Mesothelial cell of epicardium (in vitro differentiated cells): ENCODE measurements at regions not wholly inside any gene's neighbourhood (a gene's known extent, or its start where the extent isn't known, plus 50 kb on each side); places are given as distances from the start of the nearest gene placed in this dataset.

Experiments used
- DNase-seq, 2 experiments: peaks; one replicate each; pipeline ENCODE4 v3.0.0; 2021; ENCODE audit warnings: low spot score in 2 of 2; ENCODE audit not compliant: unreplicated experiment in 2 of 2
- H3K27ac Mint-ChIP-seq: 2 replicates; pipeline ENCODE4 v1.8.0; 2021; ENCODE audit warnings: mixed read lengths
- H3K27me3 Mint-ChIP-seq: 2 replicates; pipeline ENCODE4 v1.8.0; 2021; ENCODE audit warnings: low read depth, mixed read lengths
- H3K36me3 Mint-ChIP-seq: 2 replicates; pipeline ENCODE4 v1.8.0; 2021; ENCODE audit warnings: mixed read lengths
- H3K4me1 Mint-ChIP-seq: 2 replicates; pipeline ENCODE4 v1.8.0; 2021; ENCODE audit warnings: mixed read lengths
- H3K4me3 Mint-ChIP-seq: 2 replicates; pipeline ENCODE4 v1.8.0; 2021; ENCODE audit warnings: mild to moderate bottlenecking, moderate library complexity, mixed read lengths
- H3K9me3 Mint-ChIP-seq: 2 replicates; pipeline ENCODE4 v1.8.0; 2021; ENCODE audit warnings: mixed read lengths
- TF ChIP-seq, protein P1 (sequence below): fragments of 200-600 bp; sonication (generic); IDR thresholded peaks from one replicate; pipeline ENCODE4 v1.5.0; 2021; ENCODE audit warnings: antibody characterized with exemption; ENCODE audit not compliant: unreplicated experiment

DNA sequence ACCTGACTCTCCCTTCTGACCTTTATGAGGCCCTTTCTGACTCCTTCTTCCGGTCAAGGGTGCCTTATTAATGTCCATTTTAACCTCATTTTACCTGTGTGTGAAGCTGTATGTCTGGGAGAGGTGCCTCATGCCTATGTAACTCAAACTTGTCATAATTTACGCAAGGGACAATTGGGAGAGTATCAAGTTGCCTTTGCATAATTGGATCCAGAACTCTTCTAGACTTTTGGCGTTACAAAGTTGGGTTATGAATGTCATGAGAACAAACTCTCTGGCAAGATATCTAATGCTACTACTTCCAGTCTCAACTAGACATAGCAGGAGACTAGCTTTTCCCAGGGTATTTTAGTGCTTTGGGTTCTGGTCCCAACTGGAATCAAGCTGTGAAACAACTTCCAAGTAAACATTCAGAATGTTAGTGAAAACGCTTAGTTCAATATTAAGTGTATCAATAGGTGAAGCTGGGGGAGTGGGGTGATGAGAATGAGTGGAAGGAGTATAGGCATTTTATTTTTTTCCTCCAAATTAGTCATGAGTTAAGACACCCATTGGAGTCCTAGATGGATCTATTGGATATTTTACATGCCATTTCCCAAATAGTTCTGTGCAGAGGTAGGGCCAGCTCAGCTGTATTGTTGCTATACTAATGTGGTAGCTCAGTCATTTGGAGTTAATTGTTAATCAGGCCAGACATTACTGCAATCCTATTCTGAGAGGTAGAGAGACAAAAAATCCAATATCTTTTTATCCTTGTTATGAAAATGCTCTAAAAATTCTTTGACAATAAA, 159.9 kb downstream of the TFAP2B start:
- Mint-ChIP-seq H3K27me3 (peaks cover 3% of the 10 kb centered on the region), H3K27ac (no peak overlapping the region), H3K9me3 (peaks cover 3% of the 10 kb centered on the region), H3K4me3 (no peak overlapping the region), H3K36me3 (no peaks in the 10 kb centered on the region), H3K4me1 (no peaks in the 10 kb centered on the region)
- TF ChIP-seq, protein P1, sequence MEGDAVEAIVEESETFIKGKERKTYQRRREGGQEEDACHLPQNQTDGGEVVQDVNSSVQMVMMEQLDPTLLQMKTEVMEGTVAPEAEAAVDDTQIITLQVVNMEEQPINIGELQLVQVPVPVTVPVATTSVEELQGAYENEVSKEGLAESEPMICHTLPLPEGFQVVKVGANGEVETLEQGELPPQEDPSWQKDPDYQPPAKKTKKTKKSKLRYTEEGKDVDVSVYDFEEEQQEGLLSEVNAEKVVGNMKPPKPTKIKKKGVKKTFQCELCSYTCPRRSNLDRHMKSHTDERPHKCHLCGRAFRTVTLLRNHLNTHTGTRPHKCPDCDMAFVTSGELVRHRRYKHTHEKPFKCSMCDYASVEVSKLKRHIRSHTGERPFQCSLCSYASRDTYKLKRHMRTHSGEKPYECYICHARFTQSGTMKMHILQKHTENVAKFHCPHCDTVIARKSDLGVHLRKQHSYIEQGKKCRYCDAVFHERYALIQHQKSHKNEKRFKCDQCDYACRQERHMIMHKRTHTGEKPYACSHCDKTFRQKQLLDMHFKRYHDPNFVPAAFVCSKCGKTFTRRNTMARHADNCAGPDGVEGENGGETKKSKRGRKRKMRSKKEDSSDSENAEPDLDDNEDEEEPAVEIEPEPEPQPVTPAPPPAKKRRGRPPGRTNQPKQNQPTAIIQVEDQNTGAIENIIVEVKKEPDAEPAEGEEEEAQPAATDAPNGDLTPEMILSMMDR, result no peak
- no peak for DNase-seq

DNA sequence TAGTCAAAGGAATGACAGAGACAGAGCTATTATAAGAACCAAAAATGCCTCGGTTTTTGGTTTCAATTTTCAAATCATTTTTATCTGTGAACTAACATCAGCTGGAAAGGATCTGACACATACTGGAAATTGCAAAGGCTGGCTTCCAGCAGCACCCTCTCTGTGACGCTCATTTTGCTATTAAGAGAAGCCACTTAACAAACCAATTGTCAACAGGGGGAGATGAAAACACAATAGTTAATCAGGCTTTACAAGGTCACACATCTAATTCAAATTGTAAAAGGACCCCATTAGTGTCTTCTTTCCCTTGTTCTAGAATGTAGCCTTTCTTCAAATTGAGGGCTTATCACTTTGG, 160.5 kb downstream of the TFAP2B start:
- peaks cover 3% of the 10 kb centered on the region for H3K9me3 Mint-ChIP-seq
- DNase-seq, result no peak
- TF ChIP-seq, protein P1, result no peak
- H3K27me3 Mint-ChIP-seq, result peaks cover 3% of the 10 kb centered on the region
- no peak overlapping the region for H3K4me3 Mint-ChIP-seq
- H3K27ac Mint-ChIP-seq, result no peak overlapping the region
- H3K4me1 Mint-ChIP-seq, result no peaks in the 10 kb centered on the region
- no peaks in the 10 kb centered on the region for H3K36me3 Mint-ChIP-seq

DNA sequence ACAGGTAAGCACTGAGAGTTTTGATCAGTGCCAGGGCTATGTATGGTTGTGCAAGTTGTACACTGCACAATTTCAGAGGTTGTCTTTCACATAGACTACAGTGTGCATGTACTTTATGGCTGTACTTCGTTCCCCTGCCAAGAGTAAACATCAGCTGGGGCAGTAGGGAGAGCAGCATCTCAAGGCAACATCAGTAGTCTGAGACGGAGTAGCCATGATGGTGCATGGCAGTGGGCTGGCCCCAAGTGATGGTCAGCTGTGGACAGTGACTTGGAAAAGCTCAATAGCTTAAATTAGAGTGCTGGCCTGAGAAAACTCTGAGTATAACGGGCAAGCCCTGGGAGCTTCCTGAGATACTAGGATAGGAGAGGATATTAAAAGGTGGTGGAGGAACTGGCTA, 165.5 kb downstream of the TFAP2B start:
- Mint-ChIP-seq H3K4me1 (no peaks in the 10 kb centered on the region), H3K27ac (no peak overlapping the region), H3K9me3 (peaks cover 12% of the 10 kb centered on the region), H3K4me3 (no peak overlapping the region), H3K36me3 (no peaks in the 10 kb centered on the region), H3K27me3 (peaks cover 3% of the 10 kb centered on the region)
- TF ChIP-seq, protein P1, result no peak
- DNase-seq, result no peak

DNA sequence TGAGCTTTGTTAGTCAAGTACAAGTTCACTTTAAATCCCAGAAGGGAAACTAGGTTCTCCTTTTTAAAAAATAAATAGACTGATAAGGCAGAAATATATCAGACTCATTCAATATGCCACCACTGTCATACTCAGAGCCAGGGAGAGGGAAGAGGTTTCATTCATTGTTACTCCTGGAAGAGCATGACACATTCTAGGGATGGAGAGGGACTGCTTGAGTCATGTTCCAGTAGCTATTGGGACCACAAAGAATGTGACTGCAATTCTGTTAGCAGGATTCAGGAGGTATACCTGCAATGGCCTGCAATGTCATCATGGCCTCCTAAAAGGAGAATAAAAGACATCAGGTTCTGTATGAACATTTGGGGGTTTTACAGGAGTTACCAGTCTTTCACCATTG, 167.6 kb downstream of the TFAP2B start:
- Mint-ChIP-seq H3K27me3 (no peaks in the 10 kb centered on the region), H3K4me3 (no peak overlapping the region), H3K9me3 (peaks cover 10% of the 10 kb centered on the region), H3K4me1 (no peaks in the 10 kb centered on the region), H3K27ac (no peak overlapping the region), H3K36me3 (no peaks in the 10 kb centered on the region)
- TF ChIP-seq, protein P1, result no peak
- DNase-seq, result no peak

DNA sequence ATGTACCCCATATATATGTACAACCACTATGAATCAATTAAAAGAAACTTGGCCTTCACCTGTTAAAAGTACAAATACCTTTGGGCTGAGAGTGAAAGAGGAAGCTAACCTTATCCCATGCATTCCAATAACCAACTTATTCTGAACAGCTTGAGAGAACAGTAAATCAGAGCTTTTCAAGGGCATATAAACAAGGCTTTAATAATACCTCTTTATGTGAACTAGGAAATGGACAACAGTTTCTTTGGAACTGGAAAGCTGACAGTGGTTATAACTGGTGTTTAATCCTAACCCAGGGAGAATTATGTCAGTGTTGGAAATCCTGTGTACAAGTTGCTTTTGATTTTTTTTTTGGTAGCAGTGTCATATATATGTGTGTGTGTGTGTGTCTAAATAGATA, 170.5 kb downstream of the TFAP2B start:
- Mint-ChIP-seq H3K4me1 (no peaks in the 10 kb centered on the region), H3K36me3 (no peaks in the 10 kb centered on the region), H3K9me3 (peaks cover 10% of the 10 kb centered on the region), H3K27ac (no peak overlapping the region), H3K4me3 (no peak overlapping the region), H3K27me3 (no peaks in the 10 kb centered on the region)
- no peak for DNase-seq
- TF ChIP-seq, protein P1, result no peak
